ENCODE measurements at regions not wholly inside any gene's neighbourhood (a gene's known extent, or its start where the extent isn't known, plus 50 kb on each side); places are given as distances from the start of the nearest gene placed in this dataset.
"Not testable (repeated sequence)": the region's sequence is repeated elsewhere in the genome, so short reads cannot be mapped to it uniquely, and the experiment has no call there.

- TF ChIP-seq HDAC6 (IDR thresholded peaks at IDR 0.05; ENCODE audit: low read depth, low read length); ZNF395 (CRISPR knock-in tag; IDR thresholded peaks at IDR 0.05); CBX5 (IDR thresholded peaks at IDR 0.05; ENCODE audit: borderline replicate concordance, low read depth); CBFB (CRISPR knock-in tag; IDR thresholded peaks at IDR 0.05); RBM25 (IDR thresholded peaks at IDR 0.05; ENCODE audit: low read depth, low read length, severe bottlenecking); ZBTB49 (CRISPR knock-in tag; IDR thresholded peaks at IDR 0.05; ENCODE audit: borderline replicate concordance); ZNF512 (tag; IDR thresholded peaks at IDR 0.05); SP2 (IDR thresholded peaks at IDR 0.05; ENCODE audit: extremely low read depth, low read depth, low read length, poor library complexity, severe bottlenecking); PHB (CRISPR knock-in tag; IDR thresholded peaks at IDR 0.05); ZNF253 (CRISPR knock-in tag; conservative IDR thresholded peaks at IDR 0.05); FOXM1 (IDR thresholded peaks at IDR 0.05; ENCODE audit: low read depth); FOXM1 (CRISPR knock-in tag; IDR thresholded peaks at IDR 0.05; ENCODE audit: low read depth); HMGN3 (IDR thresholded peaks at IDR 0.05; ENCODE audit: borderline replicate concordance, extremely low read depth, insufficient read length, low read depth, low read length): not testable (repeated sequence)
- TF ChIP-seq, protein P1, sequence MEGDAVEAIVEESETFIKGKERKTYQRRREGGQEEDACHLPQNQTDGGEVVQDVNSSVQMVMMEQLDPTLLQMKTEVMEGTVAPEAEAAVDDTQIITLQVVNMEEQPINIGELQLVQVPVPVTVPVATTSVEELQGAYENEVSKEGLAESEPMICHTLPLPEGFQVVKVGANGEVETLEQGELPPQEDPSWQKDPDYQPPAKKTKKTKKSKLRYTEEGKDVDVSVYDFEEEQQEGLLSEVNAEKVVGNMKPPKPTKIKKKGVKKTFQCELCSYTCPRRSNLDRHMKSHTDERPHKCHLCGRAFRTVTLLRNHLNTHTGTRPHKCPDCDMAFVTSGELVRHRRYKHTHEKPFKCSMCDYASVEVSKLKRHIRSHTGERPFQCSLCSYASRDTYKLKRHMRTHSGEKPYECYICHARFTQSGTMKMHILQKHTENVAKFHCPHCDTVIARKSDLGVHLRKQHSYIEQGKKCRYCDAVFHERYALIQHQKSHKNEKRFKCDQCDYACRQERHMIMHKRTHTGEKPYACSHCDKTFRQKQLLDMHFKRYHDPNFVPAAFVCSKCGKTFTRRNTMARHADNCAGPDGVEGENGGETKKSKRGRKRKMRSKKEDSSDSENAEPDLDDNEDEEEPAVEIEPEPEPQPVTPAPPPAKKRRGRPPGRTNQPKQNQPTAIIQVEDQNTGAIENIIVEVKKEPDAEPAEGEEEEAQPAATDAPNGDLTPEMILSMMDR (IDR thresholded peaks at IDR 0.05 in 2 of 3, conservative IDR thresholded peaks at IDR 0.05 in 1 of 3; ENCODE audit: insufficient read depth in 2 of 3, low read depth in 1 of 3, low read length in 3 of 3) = not testable (repeated sequence)
Measured at GRCh38 chr16:88274126-88274750, 108.5 kb upstream of the ZNF469 start.

Data from K562 (cell line).